Smooth muscle cell of the brain vasculature (primary cell): ENCODE measurements at regions not wholly inside any gene's neighbourhood (a gene's known extent, or its start where the extent isn't known, plus 50 kb on each side); places are given as distances from the start of the nearest gene placed in this dataset.

ENCODE experiments used
- DNase-seq: peaks from one replicate; pipeline ENCODE4 v3.0.0-alpha.2; 2012; ENCODE audit warnings: low read depth, low spot score

GRCh38 chr5:20463206-20463605 lies 475.2 kb upstream of the CDH18 start:
- DNase-seq: no peak

DNA sequence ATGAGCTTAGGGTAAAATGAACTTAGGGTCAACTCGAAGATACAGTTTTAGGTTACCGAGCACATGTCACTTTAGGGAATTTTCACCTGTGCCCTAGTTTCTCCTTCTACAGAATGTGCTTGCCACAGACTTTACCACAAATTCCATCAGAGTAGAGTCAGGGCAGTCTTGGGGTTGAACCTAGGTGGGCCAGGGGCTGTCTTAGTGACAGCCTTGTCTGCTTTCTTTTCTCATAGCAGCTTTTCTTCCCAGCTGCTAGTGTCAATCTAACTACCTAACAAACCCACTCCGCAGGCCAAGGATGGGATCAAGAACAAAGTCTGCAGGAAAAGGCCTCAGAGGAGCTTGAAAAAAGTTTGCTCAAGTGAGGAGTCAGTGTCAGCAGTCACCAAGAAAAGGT lies 458.1 kb upstream of the CDH18 start:
- DNase-seq: no peak

DNA sequence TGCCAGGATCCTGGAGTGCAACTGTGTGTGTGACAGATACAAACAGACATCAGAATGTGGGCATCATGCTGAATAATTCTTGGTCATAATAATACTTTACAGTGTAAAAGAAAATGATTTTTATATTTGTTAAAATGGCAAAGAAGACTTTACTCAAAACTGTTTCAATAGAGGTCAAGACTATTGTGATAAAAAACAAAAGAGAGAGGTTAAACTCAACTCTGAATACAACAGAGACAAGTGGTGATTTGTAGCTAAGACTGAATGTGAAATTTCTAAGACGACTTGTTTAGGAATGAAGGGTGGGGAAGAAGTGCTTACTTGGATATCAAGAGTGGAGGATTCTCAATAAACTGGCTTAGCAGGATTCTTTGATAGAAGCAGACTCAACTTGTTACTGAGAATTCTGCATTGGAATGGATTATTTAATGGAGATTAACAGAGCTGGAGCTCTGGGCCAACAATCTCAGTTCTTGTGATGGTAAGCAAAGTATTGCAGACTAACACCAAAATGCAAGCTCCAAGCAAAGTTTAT lies 457.4 kb upstream of the CDH18 start:
- DNase-seq: no peak

GRCh38 chr5:20434786-20435185 lies 446.8 kb upstream of the CDH18 start:
- DNase-seq: no peak

DNA sequence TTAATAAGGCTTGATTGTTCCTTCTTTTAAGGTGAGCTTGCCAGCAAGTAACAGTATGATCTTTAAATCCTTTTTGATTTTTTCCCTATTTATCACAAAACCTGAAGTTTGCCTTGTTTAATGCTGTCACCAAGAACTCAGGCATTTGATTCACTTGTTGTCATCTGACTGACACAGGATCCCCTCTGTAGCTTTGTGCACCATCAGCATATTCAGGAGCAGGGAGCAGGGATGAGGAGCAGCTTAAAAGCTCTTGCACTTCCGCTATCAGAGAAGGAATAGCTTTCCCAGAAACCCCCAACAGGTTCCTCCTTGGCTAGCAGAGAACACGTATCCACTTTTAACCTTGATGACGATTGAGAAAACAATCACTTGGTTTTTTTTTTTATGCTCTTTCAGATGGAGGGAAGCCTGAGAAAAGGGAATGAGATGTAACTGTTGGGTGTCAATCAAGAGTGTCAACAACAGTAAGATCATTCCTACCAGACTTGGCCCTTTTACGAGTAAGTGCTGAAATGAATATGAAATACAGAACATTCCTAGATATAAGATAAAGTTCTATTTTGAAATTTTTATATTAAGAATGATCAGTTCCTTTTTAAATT lies 433.1 kb upstream of the CDH18 start:
- DNase-seq: no peak
